Heart left ventricle (tissue), 16 donors: ENCODE measurements at regions not wholly inside any gene's neighbourhood (a gene's known extent, or its start where the extent isn't known, plus 50 kb on each side); places are given as distances from the start of the nearest gene placed in this dataset.

Source experiments
- ATAC-seq, 4 donors: fragments of 200-7000 bp; cut with Tn5 transposase; one replicate each; pipeline ENCODE4 v1.9.1; 2020 to 2022; ENCODE audit warnings: moderate library complexity in 4 of 4, mild to moderate bottlenecking in 3 of 4, moderate number of reproducible peaks in 1 of 4
- DNase-seq, 5 donors: peaks; one replicate each; pipeline ENCODE4 v3.0.0-alpha.2; 2020
- H3K27ac ChIP-seq, 12 donors: fragments of 200-600 bp; sonication (generic) in 4 of 12; one replicate each; pipeline versions ENCODE4 v1.5.0 to v1.8.0; 2016 to 2022; ENCODE audit warnings: mild to moderate bottlenecking in 2 of 12
- H3K27me3 ChIP-seq, 9 donors: fragments of 200-600 bp; sonication (generic) in 2 of 9; one replicate each; pipeline versions ENCODE4 v1.5.1 to v1.8.0; 2016 to 2022; ENCODE audit warnings: mild to moderate bottlenecking in 3 of 9
- H3K36me3 ChIP-seq, 9 donors: fragments of 200-600 bp; sonication (generic) in 2 of 9; one replicate each; pipeline versions ENCODE4 v1.5.0 to v1.8.0; 2018 to 2022; ENCODE audit warnings: mild to moderate bottlenecking in 2 of 9
- H3K4me1 ChIP-seq, 12 donors: fragments of 200-600 bp; sonication (generic) in 4 of 12; one replicate each; pipeline versions ENCODE4 v1.5.0 to v1.8.0; 2016 to 2022; ENCODE audit warnings: mild to moderate bottlenecking in 3 of 12
- H3K4me3 ChIP-seq, 12 donors: fragments of 200-600 bp; sonication (generic) in 4 of 12; one replicate each; pipeline versions ENCODE4 v1.5.0 to v1.8.0; 2017 to 2022; ENCODE audit warnings: mild to moderate bottlenecking in 9 of 12, moderate library complexity in 4 of 12
- H3K9me3 ChIP-seq, 12 donors: fragments of 200-600 bp; sonication (generic) in 4 of 12; one replicate each; pipeline versions ENCODE4 v1.5.0 to v1.8.0; 2016 to 2022; ENCODE audit warnings: mild to moderate bottlenecking in 1 of 12
- POLR2A ChIP-seq, 2 donors: fragments of 450-650 bp; IDR thresholded peaks; one replicate each; pipeline ENCODE4 v1.6.1; 2017; ENCODE audit warnings: antibody characterized with exemption in 2 of 2, mild to moderate bottlenecking in 2 of 2, moderate library complexity in 2 of 2
- WGBS, 4 donors: extraction: QIAGEN DNeasy Blood & Tissue Kit in 2 of 4; methylation state at CpG; one replicate each; pipeline versions ENCODE4 v1.1.5 to v1.1.7; 2013 to 2018; 5-methylcytosine and 5-hydroxymethylcytosine counted together
- intact Hi-C, 10 donors: fragments of 100-400 bp; cut with DNase I; formaldehyde crosslinking; loops; one replicate each; pipeline versions ENCODE4 v1.11.1 to v1.14.2; 2022
- TF ChIP-seq, protein P1 (sequence below), 12 donors: fragments of 200-600 bp; sonication (generic) in 4 of 12; IDR thresholded peaks; one replicate each; pipeline versions ENCODE4 v1.5.0 to v1.8.0; 2018 to 2022; ENCODE audit warnings: antibody characterized with exemption in 12 of 12, mild to moderate bottlenecking in 5 of 12
- donor health status: ischemic (EF 13 %, LVEDD 7.1; RV severe dilation, severe dysfunction).
- donor health status: healthy with polysubstance abuse.
- donor health status: DM: no; HTN: yes; CAD: no.
- donor health status: DM: no; HTN: no; CAD: no.
- donor health status: ischemic (EF 25% LVEDD 6.9; RV normal size, moderate dysfunction).
- donor health status: ischemic (EF 25% LVEDD 5.7; RV mildly dilated, moderate dysfunction).
- donor health status: healthy.
- donor health status: DM: yes; HTN: yes; CAD: no.
- donor health status: ischemic (EF 35%, LVEDD 5.7; RV mildly dilated, moderate dysfunction).
- donor health status: nonischemic (EF 11% LVEDD 7.7; RV severe dilation, severe dysfunction).
- donor health status: DM: yes; HTN: yes; CAD: no.
- donor health status: PGD.
- donor health status: ischemic (EF 29% LVEDD 5.4; RV normal size, mild dysfunction).
- donor health status: nonischemic (EF 23%, LVEDD 6.1; RV moderate dilation, normal function).

- Histone ChIP-seq H3K9me3 (no peaks in the 10 kb centered on the region), H3K36me3 (no peaks in the 10 kb centered on the region), H3K27ac (no peak overlapping the region), H3K4me1 (peaks cover 0 to 28% (median 10%) of the 10 kb centered on the region in 12 donors), H3K4me3 (no peak overlapping the region), H3K27me3 (no peaks in the 10 kb centered on the region)
- 89 to 94% (median 91%) methylated on average over 6 of the region's 6 CpGs for WGBS, 4 donors
- intact Hi-C loops, result no loop called here
- no peak for TF ChIP-seq POLR2A (IDR thresholded peaks at IDR 0.05)
- TF ChIP-seq, protein P1, sequence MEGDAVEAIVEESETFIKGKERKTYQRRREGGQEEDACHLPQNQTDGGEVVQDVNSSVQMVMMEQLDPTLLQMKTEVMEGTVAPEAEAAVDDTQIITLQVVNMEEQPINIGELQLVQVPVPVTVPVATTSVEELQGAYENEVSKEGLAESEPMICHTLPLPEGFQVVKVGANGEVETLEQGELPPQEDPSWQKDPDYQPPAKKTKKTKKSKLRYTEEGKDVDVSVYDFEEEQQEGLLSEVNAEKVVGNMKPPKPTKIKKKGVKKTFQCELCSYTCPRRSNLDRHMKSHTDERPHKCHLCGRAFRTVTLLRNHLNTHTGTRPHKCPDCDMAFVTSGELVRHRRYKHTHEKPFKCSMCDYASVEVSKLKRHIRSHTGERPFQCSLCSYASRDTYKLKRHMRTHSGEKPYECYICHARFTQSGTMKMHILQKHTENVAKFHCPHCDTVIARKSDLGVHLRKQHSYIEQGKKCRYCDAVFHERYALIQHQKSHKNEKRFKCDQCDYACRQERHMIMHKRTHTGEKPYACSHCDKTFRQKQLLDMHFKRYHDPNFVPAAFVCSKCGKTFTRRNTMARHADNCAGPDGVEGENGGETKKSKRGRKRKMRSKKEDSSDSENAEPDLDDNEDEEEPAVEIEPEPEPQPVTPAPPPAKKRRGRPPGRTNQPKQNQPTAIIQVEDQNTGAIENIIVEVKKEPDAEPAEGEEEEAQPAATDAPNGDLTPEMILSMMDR (IDR thresholded peaks at IDR 0.05), result no peak
- DNase-seq, result no peak
- ATAC-seq, result no peak
Observed at GRCh38 chr12:116360579-116361413, 83.3 kb upstream of the MED13L start.

DNA sequence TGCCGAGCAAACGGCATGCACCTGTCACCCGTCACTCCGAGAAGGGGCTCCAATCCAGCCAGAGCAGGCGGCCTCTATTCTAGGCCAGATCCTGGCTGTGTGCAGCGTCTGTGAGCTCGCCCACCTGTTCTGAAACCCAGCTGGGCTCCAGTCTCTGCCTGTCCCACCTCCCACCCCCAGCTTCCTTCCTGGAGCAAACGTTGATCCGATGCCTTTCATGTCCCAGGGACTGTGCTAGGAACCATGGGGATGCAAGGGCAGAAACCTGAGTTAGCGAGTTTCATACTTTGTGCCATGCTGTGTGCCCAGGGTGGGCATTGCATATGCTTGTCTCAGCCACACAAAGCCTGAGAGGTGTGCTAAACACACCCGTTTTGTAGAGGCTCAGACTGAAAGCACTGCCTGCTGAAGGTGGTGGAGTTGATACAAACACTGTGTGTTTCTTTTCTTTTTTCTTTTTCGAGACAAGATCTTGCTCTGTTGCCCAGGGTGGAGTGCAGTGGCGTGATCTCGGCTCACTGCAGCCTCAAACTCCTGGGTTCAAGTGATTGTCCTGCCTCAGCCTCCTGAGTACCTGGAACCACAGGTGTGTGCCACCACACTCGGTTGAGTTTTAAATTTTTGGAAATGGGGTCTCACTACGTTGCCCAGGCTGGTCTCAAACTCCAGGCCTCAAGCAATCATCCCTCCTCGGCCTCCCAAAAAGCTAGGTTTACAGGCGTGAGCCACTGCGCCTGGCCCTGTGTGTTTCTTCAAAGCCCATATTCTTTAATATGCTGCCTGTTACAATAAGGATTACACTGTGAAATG lies 84.1 kb upstream of the MED13L start:
- Histone ChIP-seq H3K9me3 (no peaks in the 10 kb centered on the region), H3K27ac (no peak overlapping the region), H3K36me3 (no peaks in the 10 kb centered on the region), H3K4me3 (no peak overlapping the region), H3K4me1 (peaks cover 0 to 28% (median 10%) of the 10 kb centered on the region in 12 donors), H3K27me3 (no peaks in the 10 kb centered on the region)
- ATAC-seq, result no peak
- TF ChIP-seq POLR2A (IDR thresholded peaks at IDR 0.05), result no peak
- 67 to 82% (median 77%) methylated on average over 14 to 19 of the region's 19 CpGs for whole genome bisulfite sequencing, 4 donors
- no peak for DNase-seq
- intact Hi-C loops, result no loop called here

GRCh38 chr12:116365114-116365513 lies 87.6 kb upstream of the MED13L start:
- 66 to 81% (median 75%) methylated on average over 2 of the region's 2 CpGs for WGBS, 4 donors
- H3K36me3 ChIP-seq, result no peaks in the 10 kb centered on the region
- TF ChIP-seq, protein P1 (IDR thresholded peaks at IDR 0.05), result no peak
- no peak for TF ChIP-seq POLR2A (IDR thresholded peaks at IDR 0.05)

GRCh38 chr12:116365606-116366455 lies 88.3 kb upstream of the MED13L start:
- Histone ChIP-seq H3K4me3 (no peak overlapping the region), H3K4me1 (peaks cover 0 to 8% (median 0%) of the 10 kb centered on the region in 12 donors), H3K36me3 (no peaks in the 10 kb centered on the region), H3K27me3 (no peaks in the 10 kb centered on the region), H3K9me3 (no peaks in the 10 kb centered on the region), H3K27ac (no peak overlapping the region)
- WGBS, 4 donors, result 89 to 94% (median 93%) methylated on average over 17 of the region's 17 CpGs
- no peak for ATAC-seq
- intact Hi-C loops, result no loop called here
- no peak for DNase-seq
- TF ChIP-seq POLR2A (IDR thresholded peaks at IDR 0.05), result no peak
- TF ChIP-seq, protein P1 (IDR thresholded peaks at IDR 0.05), result no peak

More at GRCh38 chr12:116365114-116365513, 87.6 kb upstream of the MED13L start:
- Histone ChIP-seq H3K9me3 (no peaks in the 10 kb centered on the region), H3K4me1 (peaks cover 0 to 13% (median 0%) of the 10 kb centered on the region in 12 donors), H3K27me3 (no peaks in the 10 kb centered on the region), H3K27ac (no peak overlapping the region), H3K4me3 (no peak overlapping the region)
- intact Hi-C loops, result no loop called here
- ATAC-seq, result no peak
- DNase-seq, result no peak
